ENCODE measurements at regions not wholly inside any gene's neighbourhood (a gene's known extent, or its start where the extent isn't known, plus 50 kb on each side); places are given as distances from the start of the nearest gene placed in this dataset.

- Histone ChIP-seq H3K4ac (ENCODE audit: low read depth, low read length) (no peak overlapping the region), H2AK5ac (ENCODE audit: low read length) (no peak overlapping the region), H3K27ac (ENCODE audit: low read depth, low read length) (no peak overlapping the region), H3K4me2 (ENCODE audit: low read length) (no peak overlapping the region), H3K79me2 (ENCODE audit: control insufficient read depth, insufficient read depth, low read length) (no peaks in the 10 kb centered on the region), H2BK120ac (ENCODE audit: low read depth, low read length) (no peak overlapping the region), H3K36me3 (ENCODE audit: control insufficient read depth, insufficient read depth, low read length) (no peaks in the 10 kb centered on the region), H3K27me3 (ENCODE audit: insufficient read depth, low read length, poor library complexity) (no peaks in the 10 kb centered on the region), H3K56ac (ENCODE audit: low read length) (no peak overlapping the region), H3K18ac (ENCODE audit: low read length) (no peak overlapping the region), H3K9ac (ENCODE audit: low read length) (no peak overlapping the region), H3K79me1 (ENCODE audit: low read length) (no peaks in the 10 kb centered on the region), H4K5ac (ENCODE audit: low read length) (no peak overlapping the region), H4K8ac (ENCODE audit: low read depth, low read length) (peak overlapping the region; percentile 28), H3K4me1 (ENCODE audit: control insufficient read depth, low read depth, low read length) (peaks cover 5% of the 10 kb centered on the region), H3K4me3 (ENCODE audit: low read length) (no peak overlapping the region), H2BK5ac (ENCODE audit: low read length) (peak overlapping the region; percentile 13), H2BK15ac (replicated peaks; ENCODE audit: low read depth) (peak overlapping the region; percentile 74), H3K23ac (ENCODE audit: low read length) (no peak overlapping the region)
- WGBS (ENCODE audit: extremely low coverage, insufficient coverage, low lambda C conversion rate): no CpG with 5 or more reads among the region's 3 CpGs
- peak; percentile 55 for DNase-seq
These were observed 382.8 kb upstream of the GALNT5 start for GRCh38 chr2:156874707-156875106.

- no peaks in the 10 kb centered on the region for H3K79me2 ChIP-seq (ENCODE audit: control insufficient read depth, insufficient read depth, low read length)
- H3K4ac ChIP-seq (ENCODE audit: low read depth, low read length): no peak overlapping the region
- no peaks in the 10 kb centered on the region for H3K4me1 ChIP-seq (ENCODE audit: control insufficient read depth, low read depth, low read length)
- no peak overlapping the region for H2BK5ac ChIP-seq (ENCODE audit: low read length)
- WGBS (ENCODE audit: extremely low coverage, insufficient coverage, low lambda C conversion rate): no CpG with 5 or more reads among the region's 3 CpGs
- no peak overlapping the region for H3K9ac ChIP-seq (ENCODE audit: low read length)
- H4K5ac ChIP-seq (ENCODE audit: low read length): no peak overlapping the region
- DNase-seq: peak; percentile 54
- no peak overlapping the region for H2BK15ac ChIP-seq (replicated peaks; ENCODE audit: low read depth)
- no peaks in the 10 kb centered on the region for H3K36me3 ChIP-seq (ENCODE audit: control insufficient read depth, insufficient read depth, low read length)
- no peaks in the 10 kb centered on the region for H3K27me3 ChIP-seq (ENCODE audit: insufficient read depth, low read length, poor library complexity)
- H3K23ac ChIP-seq (ENCODE audit: low read length): no peak overlapping the region
- no peaks in the 10 kb centered on the region for H3K79me1 ChIP-seq (ENCODE audit: low read length)
- no peak overlapping the region for H3K56ac ChIP-seq (ENCODE audit: low read length)
- peak overlapping the region; percentile 28 for H2AK5ac ChIP-seq (ENCODE audit: low read length)
- no peak overlapping the region for H3K4me2 ChIP-seq (ENCODE audit: low read length)
- H2BK120ac ChIP-seq (ENCODE audit: low read depth, low read length): peak overlapping the region; percentile 61
- no peak overlapping the region for H3K27ac ChIP-seq (ENCODE audit: low read depth, low read length)
- H3K18ac ChIP-seq (ENCODE audit: low read length): no peak overlapping the region
- no peak overlapping the region for H4K8ac ChIP-seq (ENCODE audit: low read depth, low read length)
- H3K4me3 ChIP-seq (ENCODE audit: low read length): no peak overlapping the region
These were observed 373.7 kb upstream of the GALNT5 start for GRCh38 chr2:156883804-156884203.

- Histone ChIP-seq H3K56ac (ENCODE audit: low read length) (no peak overlapping the region), H2BK15ac (replicated peaks; ENCODE audit: low read depth) (no peak overlapping the region), H3K23ac (ENCODE audit: low read length) (no peak overlapping the region), H2BK5ac (ENCODE audit: low read length) (no peak overlapping the region), H3K4me3 (ENCODE audit: low read length) (no peak overlapping the region), H3K79me1 (ENCODE audit: low read length) (no peaks in the 10 kb centered on the region), H3K4ac (ENCODE audit: low read depth, low read length) (no peak overlapping the region), H4K8ac (ENCODE audit: low read depth, low read length) (no peak overlapping the region), H4K5ac (ENCODE audit: low read length) (no peak overlapping the region), H3K27me3 (ENCODE audit: insufficient read depth, low read length, poor library complexity) (no peaks in the 10 kb centered on the region), H3K27ac (ENCODE audit: low read depth, low read length) (no peak overlapping the region), H3K18ac (ENCODE audit: low read length) (no peak overlapping the region), H2AK5ac (ENCODE audit: low read length) (no peak overlapping the region), H3K36me3 (ENCODE audit: control insufficient read depth, insufficient read depth, low read length) (no peaks in the 10 kb centered on the region), H3K79me2 (ENCODE audit: control insufficient read depth, insufficient read depth, low read length) (no peaks in the 10 kb centered on the region), H3K4me2 (ENCODE audit: low read length) (no peak overlapping the region), H3K9ac (ENCODE audit: low read length) (no peak overlapping the region), H3K4me1 (ENCODE audit: control insufficient read depth, low read depth, low read length) (no peaks in the 10 kb centered on the region), H2BK120ac (ENCODE audit: low read depth, low read length) (peak overlapping the region; percentile 61)
- DNase-seq: peak; percentile 33
- WGBS (ENCODE audit: extremely low coverage, insufficient coverage, low lambda C conversion rate): 100% methylated on average over 1 of the region's 3 CpGs
These were observed 373.3 kb upstream of the GALNT5 start for GRCh38 chr2:156884216-156884615.

- no peak overlapping the region for H2BK120ac ChIP-seq (ENCODE audit: low read depth, low read length)
- H3K56ac ChIP-seq (ENCODE audit: low read length): peak overlapping the region; percentile 56
- no peaks in the 10 kb centered on the region for H3K79me1 ChIP-seq (ENCODE audit: low read length)
- no peak overlapping the region for H3K4me3 ChIP-seq (ENCODE audit: low read length)
- no peak overlapping the region for H2BK5ac ChIP-seq (ENCODE audit: low read length)
- no peak overlapping the region for H3K4ac ChIP-seq (ENCODE audit: low read depth, low read length)
- no peaks in the 10 kb centered on the region for H3K79me2 ChIP-seq (ENCODE audit: control insufficient read depth, insufficient read depth, low read length)
- no CpG with 5 or more reads among the region's 5 CpGs for WGBS (ENCODE audit: extremely low coverage, insufficient coverage, low lambda C conversion rate)
- H2BK15ac ChIP-seq (replicated peaks; ENCODE audit: low read depth): no peak overlapping the region
- no peak for DNase-seq
- H3K27ac ChIP-seq (ENCODE audit: low read depth, low read length): no peak overlapping the region
- H3K9ac ChIP-seq (ENCODE audit: low read length): no peak overlapping the region
- no peaks in the 10 kb centered on the region for H3K36me3 ChIP-seq (ENCODE audit: control insufficient read depth, insufficient read depth, low read length)
- no peak overlapping the region for H4K8ac ChIP-seq (ENCODE audit: low read depth, low read length)
- H2AK5ac ChIP-seq (ENCODE audit: low read length): no peak overlapping the region
- H3K4me1 ChIP-seq (ENCODE audit: control insufficient read depth, low read depth, low read length): no peaks in the 10 kb centered on the region
- no peak overlapping the region for H4K5ac ChIP-seq (ENCODE audit: low read length)
- no peak overlapping the region for H3K23ac ChIP-seq (ENCODE audit: low read length)
- H3K4me2 ChIP-seq (ENCODE audit: low read length): no peak overlapping the region
- no peak overlapping the region for H3K18ac ChIP-seq (ENCODE audit: low read length)
- H3K27me3 ChIP-seq (ENCODE audit: insufficient read depth, low read length, poor library complexity): no peaks in the 10 kb centered on the region
These were observed 366.9 kb upstream of the GALNT5 start for GRCh38 chr2:156890529-156891148.

GRCh38 chr2:156891609-156892008, 365.9 kb upstream of the GALNT5 start:
- no peak overlapping the region for H3K4me3 ChIP-seq (ENCODE audit: low read length)
- no peaks in the 10 kb centered on the region for H3K79me1 ChIP-seq (ENCODE audit: low read length)
- H3K56ac ChIP-seq (ENCODE audit: low read length): no peak overlapping the region
- no peaks in the 10 kb centered on the region for H3K36me3 ChIP-seq (ENCODE audit: control insufficient read depth, insufficient read depth, low read length)
- DNase-seq: no peak
- H3K9ac ChIP-seq (ENCODE audit: low read length): no peak overlapping the region
- no peaks in the 10 kb centered on the region for H3K27me3 ChIP-seq (ENCODE audit: insufficient read depth, low read length, poor library complexity)
- H2BK120ac ChIP-seq (ENCODE audit: low read depth, low read length): no peak overlapping the region
- no peak overlapping the region for H3K27ac ChIP-seq (ENCODE audit: low read depth, low read length)
- no peak overlapping the region for H3K23ac ChIP-seq (ENCODE audit: low read length)
- H3K18ac ChIP-seq (ENCODE audit: low read length): no peak overlapping the region
- WGBS (ENCODE audit: extremely low coverage, insufficient coverage, low lambda C conversion rate): no CpG with 5 or more reads among the region's 1 CpG
- H4K5ac ChIP-seq (ENCODE audit: low read length): no peak overlapping the region
- H3K79me2 ChIP-seq (ENCODE audit: control insufficient read depth, insufficient read depth, low read length): no peaks in the 10 kb centered on the region
- H4K8ac ChIP-seq (ENCODE audit: low read depth, low read length): no peak overlapping the region
- no peak overlapping the region for H3K4me2 ChIP-seq (ENCODE audit: low read length)
- no peak overlapping the region for H2AK5ac ChIP-seq (ENCODE audit: low read length)
- H3K4ac ChIP-seq (ENCODE audit: low read depth, low read length): no peak overlapping the region
- H3K4me1 ChIP-seq (ENCODE audit: control insufficient read depth, low read depth, low read length): no peaks in the 10 kb centered on the region
- H2BK15ac ChIP-seq (replicated peaks; ENCODE audit: low read depth): no peak overlapping the region
- H2BK5ac ChIP-seq (ENCODE audit: low read length): no peak overlapping the region
